HepG2 (cell line): ENCODE measurements at regions not wholly inside any gene's neighbourhood (a gene's known extent, or its start where the extent isn't known, plus 50 kb on each side); places are given as distances from the start of the nearest gene placed in this dataset.

ENCODE experiments used
- ATAC-seq: fragments of 200-7000 bp; cut with Tn5 transposase; 3 replicates; pipeline ENCODE4 v1.9.1; 2020; ENCODE audit warnings: mild to moderate bottlenecking, moderate library complexity
- BruUV-seq: library from RNA; stranded (reverse); fragments of 400-500 nt; replicated peaks from 2 replicates; lab custom pipeline; 2021; lab: Mats Ljungman, UMichigan
- CTCF ChIA-PET: fragments of 300-600 bp; formaldehyde crosslinking; extraction: SDS; loops from one replicate; lab custom pipeline; 2021; ENCODE audit warnings: low total read pairs, inconsistent platforms, low intra/inter-chr PET ratio; lab: Yijun Ruan, JAX
- POLR2A ChIA-PET: fragments of 350-600 bp; sonication (Branson Sonifier 250); formaldehyde crosslinking; loops from one replicate; lab custom pipeline; 2020; ENCODE audit warnings: antibody characterized with exemption, inconsistent platforms; lab: Yijun Ruan, JAX
- DNase-seq: peaks from one replicate; pipeline ENCODE4 v3.0.0-alpha.2; 2015; ENCODE audit warnings: low spot score
- FAIRE-seq: peaks from 3 replicates; lab custom pipeline; 2011; peaks lifted over from hg19 to GRCh38; lab: Jason Lieb, UNC
- H2AFZ ChIP-seq: one replicate; pipeline ENCODE4 v1.6.1; 2011; ENCODE audit warnings: low read length, inconsistent platforms
- H3K27ac ChIP-seq: fragments of 300-600 bp; 3 replicates; pipeline ENCODE4 v1.8.0; 2011; ENCODE audit warnings: mixed run types, mild to moderate bottlenecking, mixed read lengths, low read length, inconsistent platforms; ENCODE audit not compliant: insufficient read depth; ENCODE audit errors: extremely low read length
- H3K27me3 ChIP-seq, 2 experiments: fragments of 200-600 bp in 1 of 2; 2 replicates in 1 of 2; 3 replicates in 1 of 2; pipeline versions ENCODE4 v1.6.0 to v1.8.0; 2011; ENCODE audit warnings: low read length in 2 of 2, mild to moderate bottlenecking in 2 of 2, moderate library complexity in 2 of 2, inconsistent platforms in 1 of 2; ENCODE audit not compliant: insufficient read depth in 2 of 2, control insufficient read depth in 1 of 2
- H3K36me3 ChIP-seq, 2 experiments: fragments of 200-600 bp in 1 of 2; replicated peaks in 1 of 2; 2 replicates in 1 of 2; 3 replicates in 1 of 2; pipeline versions ENCODE4 v1.5.1 to v1.8.0; 2011; ENCODE audit warnings: low read length in 2 of 2, inconsistent platforms in 1 of 2; ENCODE audit not compliant: insufficient read depth in 2 of 2, control insufficient read depth in 1 of 2
- H3K4me1 ChIP-seq: 2 replicates; pipeline ENCODE4 v1.5.1; 2012; ENCODE audit warnings: low read length, inconsistent platforms; ENCODE audit not compliant: insufficient read depth
- H3K4me2 ChIP-seq: 2 replicates; pipeline ENCODE4 v1.6.0; 2011; ENCODE audit warnings: low read depth, low read length, inconsistent platforms
- H3K4me3 ChIP-seq, 3 experiments: fragments of 200-600 bp in 1 of 3; sonication (generic), shearing (Covaris generic) in 1 of 3; replicated peaks in 1 of 3; 2 replicates each; pipeline ENCODE4 v1.5.1; 2011 to 2016; ENCODE audit warnings: low read length in 3 of 3, inconsistent platforms in 2 of 3, low read depth in 2 of 3, mild to moderate bottlenecking in 2 of 3, control low read depth in 1 of 3, mixed read lengths in 1 of 3; ENCODE audit not compliant: insufficient read depth in 1 of 3
- H3K79me2 ChIP-seq: one replicate; pipeline ENCODE4 v1.6.1; 2011; ENCODE audit warnings: low read length, inconsistent platforms; ENCODE audit not compliant: insufficient read depth
- H3K9ac ChIP-seq: 2 replicates; pipeline ENCODE4 v1.6.0; 2011; ENCODE audit warnings: mild to moderate bottlenecking, low read depth, low read length, inconsistent platforms; ENCODE audit not compliant: insufficient read depth
- H3K9me3 ChIP-seq: 2 replicates; pipeline ENCODE4 v1.5.1; 2012; ENCODE audit warnings: mild to moderate bottlenecking, low read length
- H4K20me1 ChIP-seq: 2 replicates; pipeline ENCODE4 v1.6.0; 2011; ENCODE audit warnings: inconsistent platforms, mild to moderate bottlenecking, low read length, moderate library complexity; ENCODE audit not compliant: insufficient read depth
- BCL6 ChIP-seq: IDR thresholded peaks from 2 replicates; pipeline ENCODE4 v1.6.1; 2016; ENCODE audit warnings: missing genetic modification reagents, missing compliant biosample characterization
- GLI4 ChIP-seq: sonication (generic); formaldehyde crosslinking; IDR thresholded peaks from 2 replicates; pipeline ENCODE4 v1.5.1; 2020; ENCODE audit warnings: missing genetic modification reagents, mild to moderate bottlenecking, moderate library complexity, borderline replicate concordance
- ISX ChIP-seq: sonication (generic); formaldehyde crosslinking; conservative IDR thresholded peaks from 2 replicates; pipeline ENCODE4 v1.5.0; 2020; ENCODE audit warnings: missing genetic modification reagents
- KDM3A ChIP-seq: IDR thresholded peaks from 2 replicates; pipeline ENCODE4 v1.6.1; 2018; ENCODE audit warnings: low read depth, missing compliant biosample characterization
- MEIS1 ChIP-seq: sonication (generic); formaldehyde crosslinking; IDR thresholded peaks from 2 replicates; pipeline ENCODE4 v1.9.0; 2021; ENCODE audit warnings: mild to moderate bottlenecking, missing genetic modification reagents, moderate library complexity, borderline replicate concordance
- SETDB1 ChIP-seq: sonication (generic); formaldehyde crosslinking; IDR thresholded peaks from 2 replicates; pipeline ENCODE4 v1.5.1; 2020; ENCODE audit warnings: missing genetic modification reagents, mild to moderate bottlenecking, borderline replicate concordance
- SNAPC2 ChIP-seq: sonication (generic); formaldehyde crosslinking; IDR thresholded peaks from 2 replicates; pipeline ENCODE4 v1.8.1; 2022; ENCODE audit warnings: mild to moderate bottlenecking, missing genetic modification reagents
- UBTF ChIP-seq: sonication (generic); formaldehyde crosslinking; IDR thresholded peaks from 2 replicates; pipeline ENCODE4 v1.4.0; 2020; ENCODE audit warnings: mild to moderate bottlenecking, missing genetic modification reagents
- ZFP90 ChIP-seq: sonication (generic); formaldehyde crosslinking; IDR thresholded peaks from 2 replicates; pipeline ENCODE4 v1.8.0; 2022; ENCODE audit warnings: missing genetic modification reagents, mild to moderate bottlenecking, inconsistent platforms, borderline replicate concordance
- ZNF12 ChIP-seq: sonication (generic); formaldehyde crosslinking; IDR thresholded peaks from 2 replicates; pipeline ENCODE4 v1.5.0; 2020; ENCODE audit warnings: missing genetic modification reagents
- WGBS: methylation state at CpG from one replicate; pipeline ENCODE4 v1.1.6; 2017; ENCODE audit warnings: low lambda C conversion rate; 5-methylcytosine and 5-hydroxymethylcytosine counted together
- in situ Hi-C: cut with HindIII; loops from 2 replicates; pipeline ENCODE4 v1.10.0; 2017; ENCODE audit warnings: low pct_unique_long_range_greater_than_20kb; ENCODE audit not compliant: extremely low pct_ligation_motif_present
- intact Hi-C: fragments of 100-400 bp; cut with micrococcal nuclease; formaldehyde crosslinking; loops from one replicate; pipeline ENCODE4 v1.10.0; 2022; ENCODE audit not compliant: unreplicated experiment
- TF ChIP-seq, protein P1 (sequence below): IDR thresholded peaks from 2 replicates; pipeline ENCODE4 v1.6.1; 2016; ENCODE audit warnings: missing genetic modification reagents, missing compliant biosample characterization

DNA sequence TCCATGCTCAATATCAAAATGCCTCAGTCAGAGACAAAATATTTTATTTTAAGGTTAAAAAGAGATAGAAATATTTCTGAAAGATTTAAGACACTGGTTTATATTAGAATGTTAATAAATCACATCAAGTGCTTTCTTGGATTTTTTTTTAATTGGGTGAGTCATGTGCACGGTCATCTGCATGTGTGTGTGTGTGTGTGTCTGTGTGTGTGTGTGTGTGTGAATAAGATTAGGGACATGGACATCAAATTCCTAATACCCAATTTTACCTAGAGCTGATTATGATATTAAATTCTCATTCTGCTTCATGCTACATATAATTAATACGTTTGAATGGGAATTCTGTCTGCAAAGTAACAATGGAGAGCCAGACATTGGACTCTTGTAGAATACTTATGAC is 122.9 kb downstream of the BASP1 start:
- FAIRE-seq (no peak), DNase-seq (no peak), ATAC-seq (no peak)
- no peaks in the 10 kb centered on the region for H3K36me3 ChIP-seq
- TF ChIP-seq SNAPC2 (no peak), MEIS1 (CRISPR knock-in tag) (no peak), GLI4 (no peak), ISX (CRISPR knock-in tag) (no peak), SETDB1 (no peak), BCL6 (CRISPR knock-in tag) (no peak)
- no peak overlapping the region for H2AFZ ChIP-seq
- no peak overlapping the region for H3K4me2 ChIP-seq
- 7% methylated on average over 2 of the region's 2 CpGs for WGBS
- peaks cover 21% of the 10 kb centered on the region; the same call in 1 of the 2 replicates for H3K9me3 ChIP-seq
- H3K9ac ChIP-seq, result no peak overlapping the region
- ChIA-PET POLR2A (no interaction called here), CTCF (no interaction called here)
- no peak overlapping the region for H3K4me3 ChIP-seq
- intact Hi-C loops, result no loop called here
- no peak overlapping the region for H3K27ac ChIP-seq
- H4K20me1 ChIP-seq, result no peaks in the 10 kb centered on the region
- BruUV-seq, result no TSS peak
- H3K4me1 ChIP-seq, result no peaks in the 10 kb centered on the region
- peaks cover 0 to 3% of the 10 kb centered on the region in 2 experiments; a peak in 1 of 5 replicates for H3K27me3 ChIP-seq
- in situ Hi-C loops, result no loop called here
- H3K79me2 ChIP-seq, result no peaks in the 10 kb centered on the region

DNA sequence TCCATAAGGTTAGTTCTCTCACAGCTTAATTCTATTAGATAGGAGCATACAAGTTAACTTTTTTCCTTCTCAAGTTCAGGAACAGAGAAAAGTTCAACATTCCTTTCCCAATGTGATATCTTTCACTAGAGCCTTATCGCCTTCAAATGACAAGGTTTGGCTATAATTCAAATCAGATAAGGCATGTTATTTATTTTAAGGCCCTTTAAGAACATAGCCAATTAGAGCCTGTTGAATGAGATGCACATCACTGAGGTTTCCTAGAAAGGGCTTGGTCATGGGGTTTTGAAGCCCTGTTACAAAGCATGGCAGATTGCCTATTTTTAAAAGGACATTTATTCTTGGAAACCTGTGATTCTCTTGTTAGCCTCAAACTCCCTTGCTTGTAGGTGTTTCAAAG is 123.4 kb downstream of the BASP1 start:
- Histone ChIP-seq H3K4me2 (no peak overlapping the region), H4K20me1 (no peaks in the 10 kb centered on the region), H3K9me3 (peaks cover 21% of the 10 kb centered on the region; the same call in 1 of the 2 replicates), H3K79me2 (no peaks in the 10 kb centered on the region), H2AFZ (no peak overlapping the region), H3K9ac (no peak overlapping the region), H3K4me3 (no peak overlapping the region), H3K36me3 (no peaks in the 10 kb centered on the region), H3K4me1 (no peaks in the 10 kb centered on the region), H3K27me3 (peaks cover 0 to 3% of the 10 kb centered on the region in 2 experiments; a peak in 1 of 5 replicates), H3K27ac (no peak overlapping the region)
- 0% methylated on average over 1 of the region's 1 CpG for WGBS
- POLR2A ChIA-PET, result no interaction called here
- in situ Hi-C loops (no loop called here), intact Hi-C loops (no loop called here)
- FAIRE-seq (no peak), ATAC-seq (no peak), DNase-seq (no peak)
- CTCF ChIA-PET, result no interaction called here
- BruUV-seq, result no TSS peak
- TF ChIP-seq UBTF (CRISPR knock-in tag) (no peak), BCL6 (CRISPR knock-in tag) (no peak), KDM3A (no peak), ZFP90 (CRISPR knock-in tag) (no peak), ZNF12 (no peak)
- TF ChIP-seq, protein P1, sequence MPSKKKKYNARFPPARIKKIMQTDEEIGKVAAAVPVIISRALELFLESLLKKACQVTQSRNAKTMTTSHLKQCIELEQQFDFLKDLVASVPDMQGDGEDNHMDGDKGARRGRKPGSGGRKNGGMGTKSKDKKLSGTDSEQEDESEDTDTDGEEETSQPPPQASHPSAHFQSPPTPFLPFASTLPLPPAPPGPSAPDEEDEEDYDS, result no peak
